GM23248 (cell line): ENCODE measurements at regions not wholly inside any gene's neighbourhood (a gene's known extent, or its start where the extent isn't known, plus 50 kb on each side); places are given as distances from the start of the nearest gene placed in this dataset.

Experiments
- EZH2 ChIP-seq: fragments of 200-600 bp; sonication (generic); IDR thresholded peaks from 2 replicates; pipeline ENCODE4 v1.6.1; 2018; ENCODE audit warnings: antibody characterized with exemption, mild to moderate bottlenecking; ENCODE audit not compliant: insufficient read depth, poor library complexity, severe bottlenecking
- EZH2phosphoT487 ChIP-seq: fragments of 200-600 bp; sonication (generic); IDR thresholded peaks from 2 replicates; pipeline ENCODE4 v1.6.1; 2018; ENCODE audit warnings: antibody characterized with exemption, moderate library complexity, mild to moderate bottlenecking, low read depth; ENCODE audit not compliant: insufficient read depth

- TF ChIP-seq EZH2 = no peak
- no peak for TF ChIP-seq EZH2phosphoT487
Observed at GRCh38 chr19:30864391-30865215, 484.6 kb downstream of the TSHZ3 start.
